ENCODE measurements at regions not wholly inside any gene's neighbourhood (a gene's known extent, or its start where the extent isn't known, plus 50 kb on each side); places are given as distances from the start of the nearest gene placed in this dataset.
A peak's percentile ranks its signal among the peaks of the same experiment; 100 is the strongest.

- DNase-seq (ENCODE audit: low read depth, low spot score): no peak
Measured at GRCh38 chr7:112594397-112594796, 113.6 kb downstream of the LSMEM1 start.

GRCh38 chr7:112596260-112596659 is 115.5 kb downstream of the LSMEM1 start:
- DNase-seq (ENCODE audit: low read depth, low spot score): peak; percentile 3

- peak; percentile 26 for DNase-seq (ENCODE audit: low read depth, low spot score)
Measured at GRCh38 chr7:112596981-112597380, 116.2 kb downstream of the LSMEM1 start.

GRCh38 chr7:112603673-112604072 is 122.9 kb downstream of the LSMEM1 start:
- DNase-seq (ENCODE audit: low read depth, low spot score): no peak

GRCh38 chr7:112610636-112611035 is 129.8 kb downstream of the LSMEM1 start:
- no peak for DNase-seq (ENCODE audit: low read depth, low spot score)

GRCh38 chr7:112615701-112616100 is 134.9 kb downstream of the LSMEM1 start:
- DNase-seq (ENCODE audit: low read depth, low spot score): no peak

GRCh38 chr7:112616295-112616694 is 135.5 kb downstream of the LSMEM1 start:
- no peak for DNase-seq (ENCODE audit: low read depth, low spot score)

GRCh38 chr7:112619343-112619742 is 138.6 kb downstream of the LSMEM1 start:
- no peak for DNase-seq (ENCODE audit: low read depth, low spot score)

GRCh38 chr7:112622159-112622715 is 141.4 kb downstream of the LSMEM1 start:
- DNase-seq (ENCODE audit: low read depth, low spot score): no peak

- DNase-seq (ENCODE audit: low read depth, low spot score): no peak
Measured at GRCh38 chr7:112624416-112624815, 143.6 kb downstream of the LSMEM1 start.

GRCh38 chr7:112630565-112630964 is 149.8 kb downstream of the LSMEM1 start:
- no peak for DNase-seq (ENCODE audit: low read depth, low spot score)

- no peak for DNase-seq (ENCODE audit: low read depth, low spot score)
Measured at GRCh38 chr7:112634107-112634506, 153.3 kb downstream of the LSMEM1 start.

GRCh38 chr7:112635742-112636141 is 154.5 kb downstream of the TMEM168 start:
- DNase-seq (ENCODE audit: low read depth, low spot score): no peak

GRCh38 chr7:112638675-112639400 is 151.4 kb downstream of the TMEM168 start:
- DNase-seq (ENCODE audit: low read depth, low spot score): no peak

GRCh38 chr7:112640685-112641084 is 149.5 kb downstream of the TMEM168 start:
- no peak for DNase-seq (ENCODE audit: low read depth, low spot score)

- DNase-seq (ENCODE audit: low read depth, low spot score): no peak
Measured at GRCh38 chr7:112646783-112647182, 143.4 kb downstream of the TMEM168 start.

- DNase-seq (ENCODE audit: low read depth, low spot score): no peak
Measured at GRCh38 chr7:112648781-112649180, 141.4 kb downstream of the TMEM168 start.

GRCh38 chr7:112649560-112649959 is 140.6 kb downstream of the TMEM168 start:
- no peak for DNase-seq (ENCODE audit: low read depth, low spot score)

- no peak for DNase-seq (ENCODE audit: low read depth, low spot score)
Measured at GRCh38 chr7:112654322-112655216, 135.6 kb downstream of the TMEM168 start.

- peak; percentile 21 for DNase-seq (ENCODE audit: low read depth, low spot score)
Measured at GRCh38 chr7:112665709-112666108, 124.5 kb downstream of the TMEM168 start.

- DNase-seq (ENCODE audit: low read depth, low spot score): no peak
Measured at GRCh38 chr7:112668561-112668960, 121.6 kb downstream of the TMEM168 start.

GRCh38 chr7:112669306-112669705 is 120.9 kb downstream of the TMEM168 start:
- no peak for DNase-seq (ENCODE audit: low read depth, low spot score)
